Cardiac muscle cell (in vitro differentiated cells and primary cell): ENCODE measurements at regions not wholly inside any gene's neighbourhood (a gene's known extent, or its start where the extent isn't known, plus 50 kb on each side); places are given as distances from the start of the nearest gene placed in this dataset.

Source experiments
- DNase-seq, 2 donors: peaks; one replicate each; pipeline versions ENCODE4 v3.0.0 to v3.0.0-alpha.2; 2010 to 2017; ENCODE audit warnings: low read depth in 1 of 2, low spot score in 1 of 2
- H3K27ac ChIP-seq: fragments of 200-600 bp; sonication (generic); 2 replicates; pipeline ENCODE4 v1.5.1; 2016
- H3K27me3 ChIP-seq: fragments of 200-600 bp; sonication (generic); 2 replicates; pipeline ENCODE4 v1.6.0; 2016; ENCODE audit warnings: control low read depth
- H3K36me3 ChIP-seq: fragments of 200-600 bp; sonication (generic); 2 replicates; pipeline ENCODE4 v1.5.1; 2016; ENCODE audit warnings: control low read depth
- H3K4me1 ChIP-seq: fragments of 200-600 bp; sonication (generic); 2 replicates; pipeline ENCODE4 v1.8.1; 2017; ENCODE audit warnings: low read depth, mild to moderate bottlenecking, mixed run types
- H3K4me3 ChIP-seq: fragments of 200-600 bp; sonication (generic); 2 replicates; pipeline ENCODE4 v1.5.1; 2016; ENCODE audit warnings: mild to moderate bottlenecking
- H3K9me3 ChIP-seq: fragments of 200-600 bp; sonication (generic); 2 replicates; pipeline ENCODE4 v1.5.1; 2017; ENCODE audit warnings: low read depth, mild to moderate bottlenecking, control low read depth
- TF ChIP-seq, protein P1 (sequence below): IDR thresholded peaks from 2 replicates; pipeline ENCODE4 v1.5.1; 2012; ENCODE audit warnings: low read depth, mild to moderate bottlenecking, low read length

- no peaks in the 10 kb centered on the region for H3K9me3 ChIP-seq
- no peaks in the 10 kb centered on the region for H3K27me3 ChIP-seq
- no peaks in the 10 kb centered on the region for H3K4me1 ChIP-seq
- DNase-seq, result no peak
- TF ChIP-seq, protein P1, sequence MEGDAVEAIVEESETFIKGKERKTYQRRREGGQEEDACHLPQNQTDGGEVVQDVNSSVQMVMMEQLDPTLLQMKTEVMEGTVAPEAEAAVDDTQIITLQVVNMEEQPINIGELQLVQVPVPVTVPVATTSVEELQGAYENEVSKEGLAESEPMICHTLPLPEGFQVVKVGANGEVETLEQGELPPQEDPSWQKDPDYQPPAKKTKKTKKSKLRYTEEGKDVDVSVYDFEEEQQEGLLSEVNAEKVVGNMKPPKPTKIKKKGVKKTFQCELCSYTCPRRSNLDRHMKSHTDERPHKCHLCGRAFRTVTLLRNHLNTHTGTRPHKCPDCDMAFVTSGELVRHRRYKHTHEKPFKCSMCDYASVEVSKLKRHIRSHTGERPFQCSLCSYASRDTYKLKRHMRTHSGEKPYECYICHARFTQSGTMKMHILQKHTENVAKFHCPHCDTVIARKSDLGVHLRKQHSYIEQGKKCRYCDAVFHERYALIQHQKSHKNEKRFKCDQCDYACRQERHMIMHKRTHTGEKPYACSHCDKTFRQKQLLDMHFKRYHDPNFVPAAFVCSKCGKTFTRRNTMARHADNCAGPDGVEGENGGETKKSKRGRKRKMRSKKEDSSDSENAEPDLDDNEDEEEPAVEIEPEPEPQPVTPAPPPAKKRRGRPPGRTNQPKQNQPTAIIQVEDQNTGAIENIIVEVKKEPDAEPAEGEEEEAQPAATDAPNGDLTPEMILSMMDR, result no peak
- no peak overlapping the region for H3K27ac ChIP-seq
- H3K36me3 ChIP-seq, result no peaks in the 10 kb centered on the region
- H3K4me3 ChIP-seq, result no peak overlapping the region
Measured at GRCh38 chr3:22141769-22142168, 390.8 kb upstream of the ZNF385D start.

GRCh38 chr3:22147161-22147560 is 396.2 kb upstream of the ZNF385D start:
- Histone ChIP-seq H3K27ac (no peak overlapping the region), H3K9me3 (no peaks in the 10 kb centered on the region), H3K4me1 (no peaks in the 10 kb centered on the region), H3K36me3 (no peaks in the 10 kb centered on the region), H3K27me3 (no peaks in the 10 kb centered on the region), H3K4me3 (no peak overlapping the region)
- TF ChIP-seq, protein P1, result no peak
- DNase-seq, result no peak

DNA sequence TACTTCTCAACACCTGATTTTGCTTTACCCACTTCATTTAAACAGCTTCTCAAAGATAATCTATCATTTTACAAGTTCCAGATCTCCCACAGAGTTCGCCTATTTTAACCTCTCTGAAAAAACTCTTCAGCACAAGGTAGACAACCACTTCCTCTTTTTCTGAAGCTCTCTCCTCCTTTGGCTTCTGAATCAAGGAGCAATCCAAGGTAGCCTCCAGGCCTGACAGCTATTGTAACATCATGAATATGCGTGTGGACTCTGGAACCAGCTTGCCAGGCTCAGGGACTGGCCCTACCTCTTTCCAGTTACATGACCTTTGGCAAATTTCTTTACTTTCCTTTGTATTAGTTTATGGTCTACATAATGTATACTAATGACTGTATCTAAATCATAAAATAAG is 405.9 kb upstream of the ZNF385D start:
- DNase-seq, result no peak
- Histone ChIP-seq H3K36me3 (no peaks in the 10 kb centered on the region), H3K4me1 (no peaks in the 10 kb centered on the region), H3K27me3 (no peaks in the 10 kb centered on the region), H3K27ac (no peak overlapping the region), H3K4me3 (no peak overlapping the region), H3K9me3 (no peaks in the 10 kb centered on the region)
- TF ChIP-seq, protein P1, result no peak

GRCh38 chr3:22157848-22158247 is 406.8 kb upstream of the ZNF385D start:
- Histone ChIP-seq H3K36me3 (no peaks in the 10 kb centered on the region), H3K27ac (no peak overlapping the region), H3K4me3 (no peak overlapping the region), H3K4me1 (no peaks in the 10 kb centered on the region), H3K27me3 (no peaks in the 10 kb centered on the region), H3K9me3 (no peaks in the 10 kb centered on the region)
- TF ChIP-seq, protein P1, result no peak
- no peak for DNase-seq

DNA sequence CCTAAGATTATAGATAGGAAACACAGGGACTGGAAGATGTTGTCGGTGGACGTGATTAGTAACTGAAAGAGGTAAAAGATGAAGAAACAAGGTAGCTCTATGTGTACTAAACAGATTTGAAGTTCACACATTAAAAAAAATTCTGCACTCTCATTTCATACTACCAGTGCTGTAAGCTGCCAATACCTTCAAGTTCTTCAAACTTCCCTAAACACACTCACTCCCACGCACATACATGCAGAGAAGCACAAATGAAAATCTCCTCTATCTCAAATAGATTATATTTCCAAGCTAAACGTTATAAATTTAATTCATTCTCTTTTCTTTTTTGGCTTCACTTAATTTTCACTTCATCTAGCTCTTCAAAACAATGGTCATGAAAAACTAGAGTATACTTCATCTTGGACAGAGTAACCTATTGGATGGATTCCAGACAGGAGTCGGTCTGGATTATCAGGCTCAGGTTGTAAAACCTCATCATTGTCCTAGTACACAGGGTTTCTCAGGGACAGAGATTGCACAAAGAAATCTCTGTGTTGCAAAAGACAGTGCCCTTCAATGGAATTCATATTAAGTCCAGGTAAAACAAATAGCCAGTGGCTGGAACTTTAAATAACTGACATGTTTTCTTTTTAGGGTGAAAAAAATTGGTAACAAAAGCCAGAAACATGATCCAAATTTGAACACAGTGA is 408.1 kb upstream of the ZNF385D start:
- DNase-seq, result no peak
- no peak overlapping the region for H3K27ac ChIP-seq
- no peak overlapping the region for H3K4me3 ChIP-seq
- H3K27me3 ChIP-seq, result no peaks in the 10 kb centered on the region
- no peaks in the 10 kb centered on the region for H3K9me3 ChIP-seq
- H3K4me1 ChIP-seq, result no peaks in the 10 kb centered on the region
- TF ChIP-seq, protein P1, result no peak
- no peaks in the 10 kb centered on the region for H3K36me3 ChIP-seq
